SHP77 treated with DMSO at 0.1 percent for 48 hours (cell line): ENCODE measurements at regions not wholly inside any gene's neighbourhood (a gene's known extent, or its start where the extent isn't known, plus 50 kb on each side); places are given as distances from the start of the nearest gene placed in this dataset.

Source experiments
- DNase-seq: peaks from one replicate; lab custom pipeline; 2025; lab: John Stamatoyannopoulos, UW

GRCh38 chr7:121450631-121451198 is 54.6 kb upstream of the FAM3C start:
- no peak for DNase-seq

DNA sequence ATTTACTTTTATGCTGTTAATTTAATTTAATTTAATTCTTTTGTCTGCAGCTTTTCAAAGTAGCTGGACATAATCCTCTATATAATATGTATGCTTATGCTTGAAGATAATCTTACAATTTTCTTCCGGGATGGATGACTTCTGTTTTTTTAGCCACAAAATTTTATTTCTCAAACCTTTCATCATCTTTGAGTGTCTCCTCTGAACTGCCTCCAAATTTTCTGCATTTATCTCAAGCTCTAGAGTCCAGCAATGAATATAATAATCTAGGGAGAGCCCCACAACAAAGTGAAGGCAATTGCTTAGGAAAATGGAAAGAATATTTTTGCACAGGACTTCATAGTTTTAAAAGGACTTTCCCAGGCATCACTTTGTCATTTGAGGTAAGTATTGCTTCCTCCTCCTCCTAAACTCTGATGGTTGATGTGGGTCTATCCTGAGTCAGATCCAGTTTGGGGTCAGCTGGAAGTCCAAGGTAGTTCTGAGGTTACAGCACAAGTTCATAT is 53.7 kb upstream of the FAM3C start:
- no peak for DNase-seq

DNA sequence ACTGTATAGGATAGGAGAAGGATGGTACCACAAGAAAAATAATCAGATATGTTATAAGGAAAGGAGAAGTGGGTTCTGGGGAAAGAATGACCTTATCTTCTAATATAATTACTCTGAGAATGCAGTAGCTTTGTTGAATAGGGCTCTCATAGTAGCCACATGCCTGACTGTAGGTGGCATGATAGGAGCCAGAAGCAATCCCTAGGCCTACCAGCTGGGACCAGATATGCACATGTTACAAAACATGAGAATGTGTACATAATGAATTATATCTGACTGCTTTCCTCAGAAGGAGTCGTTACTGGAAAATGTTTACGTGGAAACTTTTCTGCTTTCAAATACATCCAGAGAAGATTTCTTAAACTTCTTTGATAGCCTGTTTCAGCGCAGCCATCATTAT is 53.2 kb upstream of the FAM3C start:
- DNase-seq: no peak

GRCh38 chr7:121448429-121448828 is 52.3 kb upstream of the FAM3C start:
- no peak for DNase-seq

DNA sequence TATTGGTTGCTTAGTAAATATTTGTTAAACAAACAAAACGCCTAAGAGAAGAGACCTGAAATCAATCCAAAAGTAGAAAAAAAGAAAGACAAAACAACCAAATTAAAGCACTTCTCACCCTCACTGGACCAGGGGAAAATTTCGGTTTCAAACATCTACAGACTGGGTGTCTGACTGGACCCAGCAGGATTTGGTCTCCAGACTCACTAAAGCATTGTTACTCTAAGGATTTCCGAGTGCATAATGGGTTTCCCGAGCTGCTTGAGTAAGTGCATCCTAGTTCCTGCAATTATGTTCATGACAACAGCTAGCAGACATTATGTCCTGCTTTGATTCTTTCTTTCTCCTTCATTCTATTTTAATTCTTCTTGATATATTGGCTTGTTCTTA is 51.8 kb upstream of the FAM3C start:
- DNase-seq: no peak

GRCh38 chr7:121447243-121447910 is 51.3 kb upstream of the FAM3C start:
- no peak for DNase-seq

DNA sequence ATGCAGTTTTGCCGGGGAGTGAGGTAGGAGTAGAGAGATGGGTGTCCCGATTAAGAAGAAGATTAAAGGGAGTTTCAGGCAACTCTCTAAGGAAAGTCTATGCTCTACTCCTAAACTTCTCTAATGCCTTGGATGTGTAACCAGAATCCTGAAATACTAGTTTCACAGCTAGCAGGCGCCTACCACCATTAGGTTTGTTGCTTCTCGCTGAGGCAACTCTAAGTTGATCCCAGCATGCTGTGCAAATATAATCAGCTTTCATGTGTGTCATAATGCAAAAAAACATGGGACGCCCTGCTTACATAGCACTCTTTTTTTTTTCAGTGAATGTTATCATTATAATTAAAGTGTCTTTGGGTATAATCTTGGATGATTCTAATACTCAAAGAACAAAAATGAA is 50.4 kb upstream of the FAM3C start:
- DNase-seq: no peak
